Fibroblast of lung (primary cell): ENCODE measurements at regions not wholly inside any gene's neighbourhood (a gene's known extent, or its start where the extent isn't known, plus 50 kb on each side); places are given as distances from the start of the nearest gene placed in this dataset.

ENCODE experiments used
- DNase-seq, 2 donors: peaks; one replicate each; pipeline versions ENCODE4 v3.0.0 to v3.0.0-alpha.2; 2010; ENCODE audit warnings: low read depth in 2 of 2
- H2AFZ ChIP-seq: 2 replicates; pipeline ENCODE4 v1.5.1; 2012; ENCODE audit warnings: low read length, control low read depth, inconsistent platforms
- H3K27ac ChIP-seq: 2 replicates; pipeline ENCODE4 v1.5.1; 2011; ENCODE audit warnings: low read length, control low read depth; ENCODE audit not compliant: insufficient read depth
- H3K27me3 ChIP-seq: 2 replicates; pipeline ENCODE4 v1.5.1; 2011; ENCODE audit warnings: mild to moderate bottlenecking, low read length; ENCODE audit not compliant: control insufficient read depth, insufficient read depth
- H3K36me3 ChIP-seq: 2 replicates; pipeline ENCODE4 v1.5.1; 2011; ENCODE audit warnings: low read length; ENCODE audit not compliant: control insufficient read depth, insufficient read depth
- H3K4me1 ChIP-seq: 2 replicates; pipeline ENCODE4 v1.5.1; 2011; ENCODE audit warnings: low read length; ENCODE audit not compliant: control insufficient read depth, insufficient read depth; ENCODE audit errors: extremely low read depth
- H3K4me2 ChIP-seq: 2 replicates; pipeline ENCODE4 v1.5.1; 2011; ENCODE audit warnings: low read length, control low read depth; ENCODE audit not compliant: insufficient read depth; ENCODE audit errors: extremely low read depth
- H3K4me3 ChIP-seq, 4 experiments: fragments of 200-600 bp in 1 of 4; sonication (generic) in 1 of 4; replicated peaks in 1 of 4; 2 replicates each; pipeline ENCODE4 v1.5.1; 2011 to 2016; ENCODE audit warnings: low read length in 4 of 4, low read depth in 3 of 4, mild to moderate bottlenecking in 3 of 4, control low read depth in 2 of 4, inconsistent platforms in 1 of 4, mixed read lengths in 1 of 4; ENCODE audit not compliant: insufficient read depth in 1 of 4; ENCODE audit errors: control extremely low read depth in 1 of 4
- H3K79me2 ChIP-seq: 2 replicates; pipeline ENCODE4 v1.5.1; 2012; ENCODE audit warnings: mild to moderate bottlenecking, low read length, inconsistent platforms; ENCODE audit not compliant: control insufficient read depth, insufficient read depth
- H3K9ac ChIP-seq: 2 replicates; pipeline ENCODE4 v1.5.1; 2011; ENCODE audit warnings: mild to moderate bottlenecking, low read length, control low read depth; ENCODE audit not compliant: insufficient read depth
- H3K9me3 ChIP-seq: 2 replicates; pipeline ENCODE4 v1.5.1; 2012; ENCODE audit warnings: low read depth, low read length; ENCODE audit not compliant: control insufficient read depth, insufficient read depth
- H4K20me1 ChIP-seq: 2 replicates; pipeline ENCODE4 v1.5.1; 2011; ENCODE audit warnings: low read length; ENCODE audit not compliant: control insufficient read depth, insufficient read depth; ENCODE audit errors: extremely low read depth
- CTCF ChIP-seq, 2 donors: IDR thresholded peaks in 1 of 2; conservative IDR thresholded peaks in 1 of 2; 1 replicate in 1 of 2; 2 replicates in 1 of 2; pipeline ENCODE4 v1.5.1; 2011 to 2012; ENCODE audit warnings: low read length in 2 of 2, control low read depth in 1 of 2, inconsistent platforms in 1 of 2, low read depth in 1 of 2, mild to moderate bottlenecking in 1 of 2
- EZH2 ChIP-seq: IDR thresholded peaks from 2 replicates; pipeline ENCODE4 v1.5.1; 2012; ENCODE audit warnings: low read length, control low read depth, mild to moderate bottlenecking; ENCODE audit errors: missing control alignments

- no peak overlapping the region for H2AFZ ChIP-seq
- no peaks in the 10 kb centered on the region for H3K9me3 ChIP-seq
- H3K27me3 ChIP-seq, result no peaks in the 10 kb centered on the region
- no peak overlapping the region for H3K9ac ChIP-seq
- no peaks in the 10 kb centered on the region for H3K79me2 ChIP-seq
- H4K20me1 ChIP-seq, result no peaks in the 10 kb centered on the region
- H3K4me2 ChIP-seq, result no peak overlapping the region
- no peak for DNase-seq
- H3K4me1 ChIP-seq, result no peaks in the 10 kb centered on the region
- TF ChIP-seq CTCF (conservative IDR thresholded peaks at IDR 0.05 in 1 of 2, IDR thresholded peaks at IDR 0.05 in 1 of 2; ENCODE audit: low read depth in 1 of 2, low read length in 2 of 2), result no peak
- no peak for TF ChIP-seq EZH2
- no peaks in the 10 kb centered on the region for H3K36me3 ChIP-seq
- H3K4me3 ChIP-seq, result no peak overlapping the region
- no peak overlapping the region for H3K27ac ChIP-seq
These were observed 307.9 kb upstream of the F9 start for GRCh38 chrX:139222511-139223200.

- TF ChIP-seq EZH2 (no peak), CTCF (conservative IDR thresholded peaks at IDR 0.05 in 1 of 2, IDR thresholded peaks at IDR 0.05 in 1 of 2; ENCODE audit: low read depth in 1 of 2, low read length in 2 of 2) (no peak)
- H3K9me3 ChIP-seq, result no peaks in the 10 kb centered on the region
- no peaks in the 10 kb centered on the region for H4K20me1 ChIP-seq
- no peak overlapping the region for H3K4me2 ChIP-seq
- no peaks in the 10 kb centered on the region for H3K27me3 ChIP-seq
- H3K27ac ChIP-seq, result no peak overlapping the region
- no peaks in the 10 kb centered on the region for H3K36me3 ChIP-seq
- H3K4me3 ChIP-seq, result no peak overlapping the region
- no peak overlapping the region for H2AFZ ChIP-seq
- no peaks in the 10 kb centered on the region for H3K4me1 ChIP-seq
- no peaks in the 10 kb centered on the region for H3K79me2 ChIP-seq
- H3K9ac ChIP-seq, result no peak overlapping the region
- DNase-seq, result no peak
These were observed 317.3 kb upstream of the F9 start for GRCh38 chrX:139213241-139213709.

GRCh38 chrX:139211568-139212182 is 318.9 kb upstream of the F9 start:
- Histone ChIP-seq H3K4me2 (no peak overlapping the region), H3K4me3 (no peak overlapping the region), H3K9ac (no peak overlapping the region), H3K27me3 (no peaks in the 10 kb centered on the region), H3K36me3 (no peaks in the 10 kb centered on the region), H2AFZ (no peak overlapping the region), H3K4me1 (no peaks in the 10 kb centered on the region), H4K20me1 (no peaks in the 10 kb centered on the region), H3K27ac (no peak overlapping the region), H3K79me2 (no peaks in the 10 kb centered on the region), H3K9me3 (no peaks in the 10 kb centered on the region)
- TF ChIP-seq CTCF (conservative IDR thresholded peaks at IDR 0.05 in 1 of 2, IDR thresholded peaks at IDR 0.05 in 1 of 2; ENCODE audit: low read depth in 1 of 2, low read length in 2 of 2) (no peak), EZH2 (no peak)
- DNase-seq, result no peak
